NCI-H460 (cell line): ENCODE measurements at regions not wholly inside any gene's neighbourhood (a gene's known extent, or its start where the extent isn't known, plus 50 kb on each side); places are given as distances from the start of the nearest gene placed in this dataset.
"Not testable (repeated sequence)": the region's sequence is repeated elsewhere in the genome, so short reads cannot be mapped to it uniquely, and the experiment has no call there.

Experiments used
- DNase-seq: peaks from one replicate; pipeline ENCODE4 v3.0.0-alpha.2; 2016; ENCODE audit warnings: low read depth; ENCODE audit errors: extremely low read depth

DNA sequence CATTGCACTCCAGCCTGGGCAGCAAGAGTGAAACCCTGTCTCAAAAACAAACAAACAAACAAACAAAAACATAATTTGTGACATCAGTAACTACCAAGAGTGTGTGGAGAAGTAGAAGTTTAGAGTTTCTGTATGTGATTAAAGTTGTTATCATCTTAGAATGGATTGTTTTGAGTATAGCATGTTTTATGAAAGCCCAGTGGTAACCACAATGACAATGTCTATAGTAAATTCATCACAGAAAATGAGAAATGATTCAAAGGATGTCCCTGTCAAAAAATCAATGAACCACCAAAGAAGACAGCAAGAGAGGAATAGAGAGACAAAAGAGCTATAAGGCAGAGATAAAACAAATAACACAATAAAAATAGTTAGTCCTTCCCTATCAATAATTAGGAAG lies 1299.2 kb downstream of the CNTNAP5 start:
- DNase-seq, result no peak

DNA sequence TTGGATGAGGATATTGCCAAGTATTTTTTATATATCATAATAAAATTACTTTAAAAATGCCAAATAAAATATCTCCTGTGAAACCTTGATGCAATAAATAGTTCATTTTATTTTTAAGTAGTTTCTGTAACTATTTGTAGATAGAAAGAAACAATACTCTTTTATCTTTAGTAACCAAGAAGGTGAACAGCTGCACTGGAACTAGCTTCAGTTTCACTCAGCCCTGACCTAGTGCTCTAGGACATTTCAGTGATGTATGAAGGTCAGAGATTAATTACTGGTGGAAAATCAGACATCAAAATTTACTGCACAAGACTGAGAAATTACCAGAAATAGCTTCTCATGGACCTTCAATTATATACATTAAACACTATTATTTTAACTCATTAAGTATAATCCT lies 1305.0 kb downstream of the CNTNAP5 start:
- DNase-seq, result no peak

DNA sequence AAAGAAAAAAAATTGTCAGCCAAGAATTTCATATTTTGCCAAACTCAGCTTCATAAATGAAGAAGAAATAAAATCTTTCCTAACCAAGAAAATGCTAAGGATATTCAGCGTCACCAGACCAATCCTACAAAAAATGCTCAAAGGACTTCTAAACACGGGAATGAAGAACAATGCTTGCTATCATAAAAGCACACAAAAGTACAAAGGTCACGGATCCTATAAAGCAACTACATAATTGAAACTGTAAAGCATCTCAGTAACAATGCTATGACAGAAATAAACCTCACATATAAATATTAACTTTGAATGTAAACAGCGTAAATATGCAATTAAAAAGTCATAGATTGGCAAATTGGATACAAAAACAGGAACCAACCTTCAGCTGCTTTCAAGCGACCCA lies 1314.6 kb upstream of the GYPC start:
- DNase-seq, result no peak

DNA sequence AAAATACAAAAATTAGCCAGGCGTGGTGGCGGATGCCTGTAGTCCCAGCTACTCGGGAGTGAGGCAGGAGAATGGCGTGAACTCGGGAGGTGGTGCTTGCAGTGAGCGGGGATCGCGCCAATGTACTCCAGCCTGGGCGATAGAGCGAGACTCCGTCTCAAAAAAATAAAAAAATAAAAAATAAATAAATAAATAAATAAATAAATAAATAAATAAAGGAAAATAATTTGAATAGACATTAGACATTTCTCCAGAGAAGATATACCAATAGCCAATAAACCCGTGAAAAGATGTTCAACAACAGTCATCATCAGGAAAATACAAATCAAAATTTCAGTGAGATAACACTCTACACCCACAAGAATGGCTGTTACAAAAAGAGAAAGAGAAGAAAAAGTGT lies 1302.4 kb upstream of the GYPC start:
- not testable (repeated sequence) for DNase-seq

DNA sequence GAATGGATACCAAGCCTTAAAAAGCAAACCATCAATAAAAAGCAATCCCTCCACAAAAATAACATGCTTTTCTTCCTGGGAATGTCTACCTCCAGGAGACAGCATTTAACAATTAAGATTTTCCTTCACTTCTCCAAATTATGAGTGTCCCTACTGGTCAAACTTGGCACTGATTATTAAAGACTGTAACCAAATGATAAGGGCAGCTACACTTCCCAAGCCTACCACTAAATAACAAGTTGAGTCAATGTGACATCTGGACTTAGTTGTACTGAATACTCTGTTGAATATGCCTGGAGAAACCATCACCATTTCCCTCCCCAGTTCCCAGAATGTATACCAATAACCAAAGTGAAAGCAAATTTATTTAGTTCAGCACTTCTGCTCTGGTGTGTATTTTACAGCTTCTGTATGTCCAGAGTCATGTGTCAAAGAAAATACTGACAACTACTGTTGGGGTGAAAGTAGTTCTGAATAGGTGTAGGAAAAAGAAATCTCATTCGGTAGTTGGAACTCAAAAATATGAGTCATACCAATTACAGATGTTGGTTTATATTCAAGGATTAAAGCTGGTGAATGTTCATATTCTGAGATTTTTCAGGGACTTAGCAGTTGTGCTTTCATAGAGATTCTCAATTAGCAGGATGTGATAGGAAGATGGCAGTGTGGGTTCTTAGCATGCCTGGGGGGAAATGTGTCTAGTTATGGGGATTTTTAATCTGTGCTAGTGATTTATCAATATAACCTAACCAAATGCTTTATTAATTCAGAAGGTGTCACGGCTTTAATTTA lies 1291.6 kb upstream of the GYPC start:
- no peak for DNase-seq

DNA sequence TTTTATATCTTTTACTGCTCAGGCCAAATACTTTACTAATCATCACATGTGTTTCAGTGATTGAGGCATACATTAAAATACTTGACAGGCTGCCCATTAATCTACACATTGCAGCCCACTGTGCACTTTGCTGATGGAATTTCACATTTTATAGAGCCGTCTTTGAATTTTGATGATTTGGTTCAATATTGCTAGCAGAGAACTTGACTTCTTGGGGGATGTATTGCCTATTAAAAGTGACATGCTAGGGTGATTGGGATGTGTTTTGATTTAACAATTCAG lies 1291.0 kb upstream of the GYPC start:
- DNase-seq, result no peak

DNA sequence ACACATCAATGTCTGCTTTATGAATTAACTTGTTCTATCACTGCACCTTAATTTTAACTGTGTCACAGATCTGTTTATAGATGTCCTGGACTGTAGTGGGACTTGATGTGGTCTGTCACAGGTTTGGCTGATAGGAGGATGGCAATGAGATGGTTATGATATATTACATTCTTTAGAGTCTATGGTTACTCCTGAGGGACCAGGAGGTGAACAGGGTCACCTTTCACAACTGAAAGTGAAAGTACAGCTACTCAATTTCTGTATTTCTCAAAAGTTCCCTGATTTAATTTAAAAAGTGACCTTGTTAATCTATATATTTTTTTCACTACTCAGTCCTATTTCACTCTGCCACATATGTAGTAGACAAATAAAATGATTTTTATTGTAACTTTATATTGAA lies 1284.1 kb upstream of the GYPC start:
- DNase-seq, result no peak

DNA sequence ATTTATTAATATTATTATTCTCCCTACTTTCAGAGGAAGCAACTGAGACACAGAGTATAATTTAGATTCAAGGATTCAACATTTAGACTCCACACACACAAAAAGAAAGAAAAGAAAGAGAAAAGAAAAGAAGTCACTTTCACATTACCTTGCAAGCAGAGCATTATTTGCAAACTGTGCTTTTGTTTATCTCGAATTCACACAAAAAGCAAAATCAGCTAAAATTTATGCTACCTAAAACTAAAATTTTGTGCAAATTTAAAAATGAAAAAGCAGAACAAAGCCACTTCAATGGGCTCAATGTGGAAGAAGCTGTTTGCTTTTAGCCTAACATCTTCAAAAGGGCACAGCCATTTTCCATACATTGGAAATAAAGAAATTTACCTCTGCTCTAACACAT lies 1282.7 kb upstream of the GYPC start:
- no peak for DNase-seq

DNA sequence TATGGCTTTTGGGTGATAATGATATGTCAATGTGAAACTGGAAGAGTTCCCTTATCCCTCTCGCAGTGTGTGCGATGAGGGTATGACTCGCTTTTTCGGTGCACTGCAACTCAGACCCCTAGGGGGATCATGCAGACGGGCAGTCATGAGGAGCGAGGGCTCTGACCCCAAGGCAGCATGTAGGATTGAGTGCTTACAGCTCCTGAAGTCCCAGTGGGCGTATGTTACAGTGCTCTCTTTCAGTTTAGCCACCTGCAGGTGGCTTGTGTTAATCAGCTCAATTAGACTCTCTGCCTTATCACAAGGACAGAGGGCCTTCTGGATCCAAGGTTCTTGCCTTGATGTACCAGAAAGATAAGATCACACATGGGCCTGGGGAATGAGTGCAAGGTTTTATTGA lies 1269.9 kb upstream of the GYPC start:
- no peak for DNase-seq

DNA sequence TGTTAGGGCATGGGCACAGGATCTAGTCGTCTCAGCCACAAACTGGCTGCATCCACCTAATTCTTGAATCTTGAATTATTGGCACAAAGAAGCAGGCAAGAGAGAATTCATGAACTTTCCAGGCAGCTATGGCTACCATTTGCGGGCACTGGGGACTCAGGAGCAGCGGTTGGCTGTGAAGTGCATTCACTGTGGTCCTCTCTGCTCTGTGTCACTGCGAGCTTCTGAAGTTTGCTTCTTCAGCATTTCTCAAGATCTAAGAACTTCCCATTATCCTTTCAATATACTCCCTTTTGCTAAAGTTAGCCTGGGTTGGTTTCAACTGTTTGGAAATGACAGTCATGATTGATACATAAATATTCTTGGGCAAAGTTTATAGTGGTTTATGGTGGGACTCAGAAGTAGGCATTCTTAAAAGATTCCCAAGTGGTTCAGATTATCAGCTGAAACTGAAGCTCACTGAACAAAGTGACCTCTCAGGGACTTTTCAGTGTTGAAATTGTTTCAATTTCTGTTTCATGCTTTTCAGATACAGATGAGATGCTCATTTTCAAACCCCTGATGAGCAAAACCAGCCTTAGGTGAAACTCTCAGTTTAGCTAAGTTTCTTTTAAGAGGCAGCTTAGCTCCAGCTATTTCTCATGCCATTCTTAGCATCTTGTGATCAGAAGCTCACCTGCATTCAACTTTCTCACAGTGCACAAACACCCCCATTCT lies 1258.3 kb upstream of the GYPC start:
- DNase-seq, result no peak

DNA sequence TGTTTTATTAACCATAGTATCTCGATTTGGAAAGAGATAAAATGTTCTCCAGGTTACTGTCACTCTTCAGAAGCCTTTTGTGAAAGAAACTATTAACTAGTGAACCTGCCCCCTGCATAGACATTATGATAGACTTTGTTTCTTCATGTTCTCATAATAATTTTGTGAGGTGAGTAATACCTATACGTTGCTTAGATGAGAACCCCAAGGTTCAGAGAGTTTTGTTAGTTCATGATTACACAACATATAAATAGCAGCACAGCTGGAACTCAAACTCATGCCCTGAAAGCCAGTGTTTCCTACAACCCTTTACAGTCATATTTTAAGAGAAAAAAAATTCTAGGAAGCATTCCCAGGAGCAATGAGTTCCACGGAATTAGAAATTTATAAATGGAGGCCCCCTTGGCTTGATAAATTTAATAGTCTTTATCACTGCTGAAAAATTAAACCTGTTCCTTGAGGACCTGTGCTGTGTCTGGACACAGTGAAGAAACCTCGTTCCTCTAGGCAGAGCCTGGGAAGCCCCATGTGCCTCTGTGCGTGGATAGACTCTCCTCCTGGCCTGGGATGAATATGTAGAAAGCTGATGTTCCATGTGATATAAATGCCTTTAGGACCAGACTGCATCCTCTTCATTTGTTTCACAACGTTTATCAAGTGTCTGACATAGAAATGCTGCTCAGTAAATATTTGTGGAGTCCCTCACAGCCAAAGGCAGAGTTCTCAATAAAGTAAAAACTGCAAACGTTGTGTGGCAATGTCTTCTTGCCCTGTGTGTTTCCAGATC lies 1257.0 kb upstream of the GYPC start:
- no peak for DNase-seq

DNA sequence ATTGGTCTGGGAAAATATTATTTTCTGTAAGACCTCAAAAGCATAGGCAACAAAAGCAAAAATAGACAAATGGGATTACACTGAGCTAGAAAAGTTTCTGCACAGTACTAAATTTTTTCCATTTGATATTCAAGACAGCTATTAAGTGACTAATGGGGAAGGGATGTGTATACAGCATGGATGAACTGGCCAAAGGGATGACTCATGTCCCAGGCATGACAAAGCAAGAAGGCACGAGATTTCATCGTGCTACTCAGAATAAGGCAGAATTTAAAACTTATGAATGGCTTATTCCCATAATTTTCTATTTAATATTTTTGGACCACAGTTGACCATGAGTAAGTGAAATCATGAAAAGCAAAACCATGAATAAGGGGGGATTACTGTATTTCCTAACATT lies 1250.1 kb upstream of the GYPC start:
- DNase-seq, result peak; percentile 86

DNA sequence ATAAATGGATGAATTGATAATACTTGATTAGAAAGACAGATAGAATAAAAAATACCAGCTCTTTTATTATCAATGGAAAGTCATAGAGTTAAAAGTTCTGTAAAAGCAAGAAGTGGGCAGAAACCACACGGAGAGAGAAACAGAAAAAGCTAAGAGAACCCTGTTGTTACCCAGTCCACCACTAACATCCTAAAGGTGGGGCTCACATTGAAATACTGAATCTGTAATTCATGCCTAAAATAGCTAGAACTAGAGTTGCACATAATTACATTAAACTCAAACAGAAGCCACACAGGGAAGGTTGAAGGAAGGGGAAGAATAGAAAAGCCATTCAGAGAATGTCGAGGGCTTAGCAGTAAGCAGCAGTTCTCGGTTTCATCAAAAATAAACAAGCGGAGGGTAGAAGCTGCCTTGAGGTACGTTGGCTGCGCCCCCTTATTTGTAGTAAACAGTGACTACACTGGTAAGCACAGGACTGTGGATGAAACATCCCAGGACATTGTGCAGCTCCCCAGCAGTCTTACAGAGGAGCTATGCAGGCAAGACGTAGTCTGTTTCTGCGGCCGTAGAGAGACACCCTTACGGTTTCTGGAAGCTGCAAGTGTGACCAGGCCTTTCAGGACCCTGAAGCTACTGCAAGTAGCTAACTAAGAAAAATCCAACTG lies 1247.0 kb upstream of the GYPC start:
- no peak for DNase-seq

DNA sequence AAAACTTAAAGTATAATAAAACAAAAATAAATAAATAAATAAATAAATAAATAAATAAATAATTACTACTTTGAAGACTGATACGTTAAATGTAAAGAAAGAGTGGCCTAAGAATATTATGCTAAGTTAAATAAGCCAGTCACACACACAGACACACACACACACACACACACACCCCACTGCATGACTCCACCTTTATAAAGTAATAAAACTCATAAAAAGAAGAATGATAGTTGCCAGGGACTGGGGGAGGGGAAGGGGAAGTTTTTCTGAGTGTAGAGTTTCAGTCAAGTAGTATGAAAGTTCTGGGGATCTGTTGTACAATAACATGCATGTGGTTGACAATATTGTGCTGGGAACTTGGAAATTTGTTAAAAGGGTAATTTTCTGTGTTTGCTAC lies 1237.5 kb upstream of the GYPC start:
- no peak for DNase-seq

DNA sequence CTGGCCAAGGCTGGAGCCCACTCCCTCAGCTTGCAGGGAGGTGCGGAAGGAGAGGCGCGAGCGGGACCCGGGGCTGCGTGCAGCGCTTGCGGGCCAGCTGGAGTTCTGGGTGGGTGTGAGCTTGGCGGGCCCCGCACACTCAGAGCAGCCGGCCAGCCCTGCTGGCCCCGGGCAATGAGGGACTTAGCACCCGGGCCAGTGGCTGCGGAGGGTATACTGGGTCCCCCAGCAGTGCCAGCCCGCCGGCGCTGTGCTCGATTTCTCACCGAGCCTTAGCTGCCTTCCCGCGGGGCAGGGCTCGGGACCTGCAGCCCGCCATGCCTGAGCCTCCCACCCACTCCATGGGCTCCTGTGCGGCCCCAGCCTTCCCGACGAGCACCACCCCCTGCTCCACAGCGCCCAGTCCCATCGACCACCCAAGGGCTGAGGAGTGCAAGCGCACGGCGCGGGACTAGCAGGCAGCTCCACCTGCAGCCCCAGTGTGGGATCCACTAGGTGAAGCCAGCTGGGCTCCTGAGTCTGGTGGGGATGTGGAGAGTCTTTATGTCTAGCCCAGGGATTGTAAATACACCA lies 1233.7 kb upstream of the GYPC start:
- DNase-seq, result not testable (repeated sequence)

DNA sequence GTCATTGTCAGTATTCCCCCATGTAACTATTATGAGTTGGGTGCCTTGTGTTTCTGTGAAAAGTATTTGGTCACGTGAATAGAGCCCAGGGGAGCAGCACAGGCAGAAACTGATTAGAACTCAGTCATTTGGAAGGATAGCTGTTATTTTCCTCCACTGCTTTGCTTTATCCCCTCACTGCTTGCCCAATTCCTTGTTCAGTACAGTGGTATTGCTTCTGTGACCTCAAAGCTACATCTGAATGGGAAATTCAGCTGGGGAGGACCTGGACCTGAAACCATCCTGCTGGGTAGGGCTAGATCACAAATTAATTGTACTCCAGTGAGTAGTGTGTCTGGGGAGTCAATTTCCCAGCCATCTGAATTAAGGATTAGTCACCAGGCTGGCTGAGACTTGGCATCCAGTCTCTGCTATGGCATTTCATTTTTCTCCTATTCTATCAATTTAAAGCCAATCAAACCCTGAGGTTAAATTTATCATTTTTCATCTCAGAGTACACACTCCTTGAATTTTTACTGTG lies 1231.6 kb upstream of the GYPC start:
- no peak for DNase-seq

DNA sequence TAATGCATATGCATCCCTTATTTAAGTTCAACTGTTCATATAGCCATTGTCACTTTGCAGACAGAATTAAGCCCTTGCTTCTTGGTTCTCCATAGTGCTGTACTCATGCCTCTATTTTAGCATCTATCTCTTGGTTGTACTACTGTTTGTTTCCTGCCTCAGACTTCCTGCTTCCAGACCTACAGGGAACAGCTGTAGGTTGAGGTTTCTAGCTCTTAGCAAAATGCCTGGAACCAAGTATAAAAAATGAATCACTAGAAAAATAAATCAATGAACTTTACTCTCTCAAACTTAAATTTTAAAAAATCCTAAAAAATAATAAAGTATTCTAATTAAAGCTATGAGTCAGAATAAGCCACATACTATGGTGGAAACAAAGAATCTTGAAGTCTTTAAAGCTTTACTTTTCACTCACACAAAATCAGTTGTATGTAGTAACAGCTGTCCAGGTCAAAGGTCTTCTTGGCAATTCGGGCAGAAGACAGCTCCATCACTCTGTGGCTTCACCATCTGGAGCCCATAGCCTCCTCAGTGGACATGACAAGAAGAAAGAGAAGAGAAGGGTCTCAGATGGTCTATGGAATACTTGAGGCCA lies 1228.1 kb upstream of the GYPC start:
- DNase-seq, result no peak

DNA sequence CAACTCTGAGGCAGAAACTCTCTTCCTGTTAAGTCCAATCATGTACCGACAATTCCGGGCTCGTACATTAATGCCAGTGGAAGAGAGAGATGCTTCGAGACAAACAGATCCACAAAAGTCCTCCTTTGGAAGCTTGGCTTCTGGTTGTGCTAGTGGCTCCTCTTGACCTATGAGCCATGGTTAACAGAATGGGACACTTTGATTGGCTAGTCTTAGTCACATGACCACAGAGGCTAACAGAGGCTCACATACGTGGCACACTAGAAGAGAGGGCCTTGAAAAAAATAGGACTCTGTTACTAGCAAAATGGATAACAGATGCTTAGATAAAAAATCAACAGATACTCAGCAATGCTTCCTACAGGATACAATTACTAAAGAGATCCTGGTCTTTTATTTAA lies 1211.9 kb upstream of the GYPC start:
- DNase-seq, result no peak

DNA sequence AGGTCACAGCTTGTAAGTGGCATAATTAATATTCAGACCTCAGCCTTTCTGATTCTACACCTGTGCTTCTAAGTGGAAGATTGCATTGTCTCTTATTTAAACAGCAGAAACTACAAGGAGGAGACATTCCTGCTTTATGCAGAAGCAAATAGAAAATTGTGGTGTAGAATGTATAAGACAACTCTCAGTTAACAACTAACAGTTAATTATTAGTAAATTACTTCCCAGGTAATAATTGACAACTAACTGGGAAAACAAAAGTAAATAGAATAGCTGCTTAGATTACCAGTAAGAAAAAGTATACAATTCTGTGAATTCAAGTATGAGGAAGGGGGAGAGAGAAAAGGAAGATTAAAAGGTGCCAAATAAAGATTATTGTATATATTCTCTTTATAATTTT lies 1210.5 kb upstream of the GYPC start:
- DNase-seq, result no peak

DNA sequence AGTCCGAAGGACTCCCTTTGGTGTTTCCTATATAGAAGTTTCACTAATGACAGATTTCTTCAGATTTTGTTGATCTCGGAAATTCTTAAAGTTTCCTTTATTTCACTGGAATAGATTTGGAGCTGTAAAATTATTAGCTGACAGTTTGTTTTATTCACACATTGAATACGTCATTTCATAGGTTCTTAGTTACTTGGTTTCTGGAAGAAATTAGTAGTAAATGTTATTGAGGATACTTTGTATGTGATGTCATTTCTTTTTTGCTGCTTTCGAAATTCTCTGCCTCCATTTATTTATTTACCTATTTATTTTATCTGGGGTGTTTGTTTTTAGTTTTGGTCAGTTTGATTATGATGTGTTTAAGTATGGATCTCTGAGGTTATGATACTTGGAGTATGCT lies 1205.9 kb upstream of the GYPC start:
- DNase-seq, result no peak
